T-helper 2 cell treated with Interferon-gamma antibody and Interleukin-4, amounts not matched to agents 5 μg/mL and 100 μg/mL, for 36 hours (primary cell): ENCODE measurements at regions not wholly inside any gene's neighbourhood (a gene's known extent, or its start where the extent isn't known, plus 50 kb on each side); places are given as distances from the start of the nearest gene placed in this dataset.
"Not testable (repeated sequence)": the region's sequence is repeated elsewhere in the genome, so short reads cannot be mapped to it uniquely, and the experiment has no call there.

Experiments
- DNase-seq: peaks from one replicate; pipeline ENCODE4 v3.0.0; 2021; ENCODE audit warnings: low spot score
- H3K27ac Mint-ChIP-seq: one replicate; pipeline ENCODE4 v1.8.0; 2021; ENCODE audit warnings: mild to moderate bottlenecking, mixed read lengths
- H3K27me3 Mint-ChIP-seq: one replicate; pipeline ENCODE4 v1.8.0; 2021; ENCODE audit warnings: low read depth, mixed read lengths
- H3K36me3 Mint-ChIP-seq: one replicate; pipeline ENCODE4 v1.8.0; 2021; ENCODE audit warnings: low read depth, mixed read lengths
- H3K4me1 Mint-ChIP-seq: one replicate; pipeline ENCODE4 v1.8.0; 2021; ENCODE audit warnings: low read depth, mixed read lengths
- H3K4me3 Mint-ChIP-seq: one replicate; pipeline ENCODE4 v1.8.0; 2022; ENCODE audit warnings: mild to moderate bottlenecking, moderate library complexity, mixed read lengths
- H3K9me3 Mint-ChIP-seq: one replicate; pipeline ENCODE4 v1.8.0; 2021; ENCODE audit warnings: mixed read lengths

DNA sequence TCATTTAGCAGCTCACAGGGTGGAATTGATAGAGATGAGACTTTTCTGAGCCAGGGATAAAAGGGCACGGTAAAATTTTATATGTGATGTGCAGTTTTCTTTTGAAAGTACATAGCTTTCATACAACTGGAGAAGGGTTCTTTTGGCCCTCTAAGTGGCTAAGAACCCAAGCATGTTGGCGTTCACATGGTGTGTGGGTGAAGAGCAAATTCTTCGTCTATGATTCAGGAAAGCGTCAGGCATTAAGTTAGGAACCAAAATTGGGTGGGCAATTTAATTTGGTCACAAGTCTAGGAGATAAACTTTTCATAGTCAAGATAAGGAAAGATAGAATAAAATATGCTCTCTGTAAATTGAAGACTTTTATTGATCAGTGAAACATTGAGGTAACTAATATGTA, 153.9 kb downstream of the UTRN start:
- Mint-ChIP-seq H3K4me1 (peaks cover 7% of the 10 kb centered on the region), H3K4me3 (no peak overlapping the region), H3K27ac (no peak overlapping the region), H3K9me3 (peaks cover 26% of the 10 kb centered on the region), H3K27me3 (no peaks in the 10 kb centered on the region), H3K36me3 (peaks cover 79% of the 10 kb centered on the region)
- DNase-seq, result no peak

DNA sequence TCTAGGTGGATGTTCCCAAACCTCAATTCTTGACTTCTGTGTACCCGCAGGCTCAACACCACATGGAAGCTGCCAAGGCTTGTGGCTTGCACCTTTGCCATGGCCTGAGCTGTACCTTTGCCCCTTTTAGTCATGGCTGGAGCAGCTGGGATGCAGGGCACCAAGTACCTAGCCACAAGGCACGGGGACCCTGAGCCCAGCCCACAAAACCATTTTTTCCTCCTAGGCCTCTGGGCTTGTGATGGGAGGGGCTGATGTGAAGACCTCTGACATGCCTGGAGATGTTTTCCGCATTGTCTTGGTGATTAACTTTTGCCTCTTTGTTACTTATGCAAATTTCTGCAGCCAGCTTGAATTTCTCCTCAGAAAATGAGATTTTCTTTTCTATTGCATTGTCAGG, 156.7 kb downstream of the UTRN start:
- DNase-seq, H3K4me1 Mint-ChIP-seq, H3K4me3 Mint-ChIP-seq, H3K27me3 Mint-ChIP-seq, H3K27ac Mint-ChIP-seq: not testable (repeated sequence)
- Mint-ChIP-seq H3K36me3 (peaks cover 73% of the 10 kb centered on the region), H3K9me3 (peaks cover 26% of the 10 kb centered on the region)

DNA sequence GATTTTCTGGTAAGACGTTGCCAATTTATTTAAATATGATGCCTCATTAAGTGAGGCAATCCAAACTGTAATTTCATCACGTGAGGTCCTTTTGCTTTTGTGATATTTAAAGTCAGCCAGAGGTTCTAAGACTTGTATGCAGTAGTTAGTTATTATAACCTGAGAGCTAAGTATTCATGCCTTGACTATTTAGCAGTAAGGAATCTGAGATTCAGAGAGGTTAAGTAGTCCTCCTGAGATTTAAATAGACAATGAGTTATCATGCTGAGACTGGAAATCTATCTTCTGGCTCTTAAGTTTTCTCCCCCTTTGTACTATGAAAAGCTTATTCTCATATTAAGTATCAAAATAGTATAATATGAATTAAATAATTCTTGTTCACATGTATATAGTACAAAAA, 158.0 kb downstream of the UTRN start:
- no peak overlapping the region for H3K27ac Mint-ChIP-seq
- H3K36me3 Mint-ChIP-seq, result peaks cover 70% of the 10 kb centered on the region
- peaks cover 26% of the 10 kb centered on the region for H3K9me3 Mint-ChIP-seq
- no peaks in the 10 kb centered on the region for H3K4me1 Mint-ChIP-seq
- DNase-seq, result no peak
- no peaks in the 10 kb centered on the region for H3K27me3 Mint-ChIP-seq
- no peak overlapping the region for H3K4me3 Mint-ChIP-seq

DNA sequence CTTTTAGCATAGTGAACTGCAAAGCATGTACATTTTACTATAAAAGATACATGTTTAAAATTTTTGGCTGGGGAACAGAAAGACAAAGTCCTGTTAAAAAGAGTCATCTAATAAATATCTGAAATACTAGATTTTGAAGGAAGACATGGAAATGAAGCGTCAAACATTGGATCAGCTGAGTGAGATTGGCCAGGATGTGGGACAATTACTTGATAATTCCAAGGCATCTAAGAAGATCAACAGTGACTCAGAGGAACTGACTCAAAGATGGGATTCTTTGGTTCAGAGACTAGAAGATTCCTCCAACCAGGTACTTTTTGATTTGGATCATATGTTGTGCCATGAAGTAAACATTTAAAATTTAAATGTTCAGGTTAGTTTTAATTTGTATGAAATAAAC, 162.3 kb downstream of the UTRN start:
- H3K9me3 Mint-ChIP-seq, result peaks cover 1% of the 10 kb centered on the region
- no peak overlapping the region for H3K27ac Mint-ChIP-seq
- H3K27me3 Mint-ChIP-seq, result no peaks in the 10 kb centered on the region
- H3K36me3 Mint-ChIP-seq, result peaks cover 55% of the 10 kb centered on the region
- no peak overlapping the region for H3K4me3 Mint-ChIP-seq
- peaks cover 5% of the 10 kb centered on the region for H3K4me1 Mint-ChIP-seq
- DNase-seq, result no peak

DNA sequence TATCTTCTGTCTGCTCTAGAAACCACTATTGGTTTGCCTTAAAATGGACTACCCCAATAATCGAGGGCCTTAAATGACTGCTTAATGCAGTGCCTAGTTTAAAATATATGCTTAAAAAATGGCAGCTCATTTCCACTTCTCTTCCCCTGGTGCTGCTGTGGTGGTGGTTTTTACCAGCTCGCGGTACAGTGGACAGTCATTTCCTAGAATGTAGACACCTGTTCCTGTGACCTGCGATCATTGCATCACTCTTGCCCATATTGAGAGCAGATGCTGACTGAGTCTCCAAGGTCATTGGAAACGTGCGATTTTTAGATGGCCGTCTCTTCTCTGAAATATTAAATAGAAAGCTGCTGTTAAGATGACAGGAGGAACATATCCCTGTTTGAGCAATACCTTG, 164.1 kb downstream of the UTRN start:
- no peaks in the 10 kb centered on the region for H3K9me3 Mint-ChIP-seq
- H3K27ac Mint-ChIP-seq, result no peak overlapping the region
- H3K27me3 Mint-ChIP-seq, result no peaks in the 10 kb centered on the region
- peaks cover 51% of the 10 kb centered on the region for H3K36me3 Mint-ChIP-seq
- peaks cover 5% of the 10 kb centered on the region for H3K4me1 Mint-ChIP-seq
- DNase-seq, result no peak
- H3K4me3 Mint-ChIP-seq, result no peak overlapping the region

DNA sequence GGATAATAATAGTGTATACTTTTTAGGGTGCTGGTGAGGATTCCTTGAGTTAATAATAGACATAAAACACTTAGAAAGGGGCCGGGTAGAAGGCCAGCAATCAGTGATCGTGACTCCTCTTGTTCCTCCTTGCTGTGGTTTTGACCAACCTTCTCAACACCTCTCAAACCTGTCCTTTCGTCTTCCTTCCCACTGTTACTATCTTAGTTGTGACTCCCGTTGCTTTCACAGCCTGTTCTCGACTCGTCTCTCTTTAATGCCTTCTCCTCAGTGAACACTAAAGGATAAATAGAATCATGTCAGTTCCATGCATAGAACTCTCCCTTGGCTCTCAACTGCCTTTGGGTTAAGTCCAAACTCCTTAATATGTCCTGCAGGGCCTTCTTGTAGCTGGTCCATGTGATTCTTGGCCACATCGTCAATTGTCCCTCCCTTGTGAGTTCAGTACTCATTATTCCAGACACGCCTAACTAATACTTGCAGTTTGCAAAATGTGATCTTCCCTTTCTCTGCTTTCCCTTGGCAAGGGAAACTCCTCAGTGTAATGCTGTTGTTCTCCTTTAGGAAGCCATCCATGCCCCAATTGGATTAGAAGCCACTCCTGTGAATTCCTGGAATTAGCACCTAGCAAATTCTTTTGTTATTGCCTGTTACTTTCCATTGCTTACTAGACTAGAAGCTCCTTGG, 164.9 kb downstream of the UTRN start:
- Mint-ChIP-seq H3K9me3 (no peaks in the 10 kb centered on the region), H3K4me3 (no peak overlapping the region), H3K36me3 (peaks cover 53% of the 10 kb centered on the region), H3K4me1 (peaks cover 5% of the 10 kb centered on the region), H3K27ac (peak overlapping the region; percentile 66), H3K27me3 (no peaks in the 10 kb centered on the region)
- no peak for DNase-seq

DNA sequence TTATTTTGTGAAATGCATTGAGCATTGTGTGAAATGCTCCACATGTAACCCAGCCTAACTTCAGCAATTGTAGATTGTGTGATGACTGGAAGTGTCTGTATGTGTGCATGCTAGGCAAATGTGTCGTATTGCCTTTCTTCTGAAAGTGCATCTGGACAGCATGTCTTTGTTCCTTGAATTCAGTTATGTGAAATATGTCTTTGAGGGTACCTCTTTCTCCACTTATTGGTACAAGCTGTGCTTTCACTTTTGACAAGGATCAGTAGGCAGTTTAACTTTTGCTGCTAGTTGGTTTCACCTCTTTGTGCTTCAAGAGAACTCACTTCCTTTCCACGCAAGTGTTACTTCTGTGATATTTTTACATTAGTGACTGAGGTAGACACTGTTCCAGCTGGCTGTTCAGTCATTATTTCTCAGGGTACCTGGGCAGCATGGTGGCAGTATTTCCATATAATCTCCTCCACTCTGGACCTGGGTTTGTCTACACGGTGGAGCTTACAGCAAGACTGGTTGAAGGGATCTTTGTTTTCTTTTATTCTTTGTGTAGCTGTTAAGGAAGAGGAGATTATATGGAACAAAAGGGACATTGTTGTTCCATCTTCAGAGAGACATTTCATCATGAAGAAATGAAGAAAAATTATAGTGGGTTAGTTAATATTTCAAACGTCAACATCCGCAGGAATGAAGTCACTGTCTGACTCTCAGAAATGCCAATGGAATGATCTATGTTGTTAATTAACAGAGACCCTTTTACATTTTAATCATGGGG, 175.4 kb downstream of the UTRN start:
- no peak for DNase-seq
- H3K4me1 Mint-ChIP-seq, result peaks cover 17% of the 10 kb centered on the region
- H3K4me3 Mint-ChIP-seq, result peak overlapping the region; percentile 71

DNA sequence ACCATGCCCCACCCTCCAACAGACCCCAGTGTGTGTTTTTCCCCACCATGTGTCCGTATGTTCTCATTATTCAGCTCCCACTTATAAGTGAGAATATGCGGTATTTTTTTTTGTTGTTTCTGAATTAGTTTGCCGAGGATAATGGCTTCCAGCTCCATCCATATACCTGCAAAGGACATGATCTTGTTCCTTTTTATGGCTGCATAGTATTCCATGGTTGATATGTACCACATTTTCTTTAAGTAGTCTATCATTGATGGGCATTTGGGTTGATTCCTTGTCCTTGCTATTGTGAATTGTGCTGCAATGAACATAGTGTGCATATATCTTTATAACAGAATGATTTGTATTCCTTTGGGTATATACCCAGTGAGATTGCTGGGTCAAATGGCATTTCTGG, 176.9 kb downstream of the UTRN start:
- H3K4me1 Mint-ChIP-seq, result peaks cover 18% of the 10 kb centered on the region
- H3K27ac Mint-ChIP-seq, result no peak overlapping the region
- DNase-seq, result no peak
- H3K36me3 Mint-ChIP-seq, result peaks cover 66% of the 10 kb centered on the region
- H3K4me3 Mint-ChIP-seq, result no peak overlapping the region
- peaks cover 4% of the 10 kb centered on the region for H3K9me3 Mint-ChIP-seq
- H3K27me3 Mint-ChIP-seq, result no peaks in the 10 kb centered on the region

More for the DNA sequence above, 175.4 kb downstream of the UTRN start:
- Mint-ChIP-seq H3K27me3 (no peaks in the 10 kb centered on the region), H3K27ac (peak overlapping the region; percentile 87), H3K9me3 (peaks cover 4% of the 10 kb centered on the region), H3K36me3 (peaks cover 65% of the 10 kb centered on the region)

DNA sequence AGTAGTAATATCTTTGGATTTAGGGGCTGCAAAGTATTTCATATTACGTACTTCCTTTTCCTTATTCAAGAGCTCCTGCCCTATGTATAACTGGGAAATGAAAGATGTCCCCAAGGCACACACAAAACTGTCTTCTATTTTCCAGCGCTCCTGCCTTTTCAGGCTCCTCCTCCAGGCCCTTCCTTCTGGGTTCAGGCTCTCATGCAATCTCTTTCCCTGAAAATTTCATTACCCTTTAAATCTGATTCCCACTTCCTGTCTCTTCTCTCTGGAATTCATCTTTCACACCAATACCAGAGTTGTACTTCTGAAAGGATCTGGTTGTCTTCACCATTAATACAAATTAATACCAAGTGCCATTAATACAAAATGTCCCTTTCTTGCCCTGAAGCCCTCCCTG, 181.6 kb downstream of the UTRN start:
- no peak for DNase-seq
- Mint-ChIP-seq H3K27ac (no peak overlapping the region), H3K9me3 (peaks cover 4% of the 10 kb centered on the region), H3K4me3 (no peak overlapping the region), H3K4me1 (peaks cover 23% of the 10 kb centered on the region), H3K27me3 (no peaks in the 10 kb centered on the region), H3K36me3 (peaks cover 60% of the 10 kb centered on the region)

DNA sequence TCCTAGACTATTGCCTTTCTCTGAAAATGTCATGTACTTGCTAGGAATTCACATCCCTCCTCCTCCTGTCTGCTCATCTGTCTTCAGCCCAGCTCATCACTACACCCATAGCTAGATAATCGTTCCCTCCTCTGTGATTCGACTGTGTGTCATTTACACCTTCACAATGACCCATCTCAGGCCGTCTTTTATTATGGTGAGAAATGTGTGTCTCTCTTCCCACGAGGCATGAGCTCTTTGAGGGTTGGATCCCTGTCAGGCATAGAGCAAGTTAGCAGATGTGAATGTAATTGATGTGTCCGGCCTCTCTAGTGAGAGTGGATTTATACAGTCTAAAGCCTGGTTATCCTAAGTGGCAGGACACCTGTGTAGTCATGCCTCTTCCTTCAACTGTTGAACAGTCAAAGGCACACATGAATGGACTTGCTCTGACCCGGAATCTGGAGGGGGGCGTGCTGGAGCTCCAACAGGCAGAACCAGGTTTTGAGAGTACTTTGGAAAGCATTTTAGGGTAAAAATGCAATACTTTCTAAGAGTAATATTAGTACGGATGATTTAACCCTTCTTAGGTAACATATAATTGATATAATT, 182.1 kb downstream of the UTRN start:
- H3K36me3 Mint-ChIP-seq, result peaks cover 59% of the 10 kb centered on the region
- peaks cover under 1% of the 10 kb centered on the region for H3K9me3 Mint-ChIP-seq
- no peak overlapping the region for H3K27ac Mint-ChIP-seq
- H3K4me1 Mint-ChIP-seq, result peaks cover 24% of the 10 kb centered on the region
- H3K27me3 Mint-ChIP-seq, result no peaks in the 10 kb centered on the region
- H3K4me3 Mint-ChIP-seq, result no peak overlapping the region
- DNase-seq, result no peak

DNA sequence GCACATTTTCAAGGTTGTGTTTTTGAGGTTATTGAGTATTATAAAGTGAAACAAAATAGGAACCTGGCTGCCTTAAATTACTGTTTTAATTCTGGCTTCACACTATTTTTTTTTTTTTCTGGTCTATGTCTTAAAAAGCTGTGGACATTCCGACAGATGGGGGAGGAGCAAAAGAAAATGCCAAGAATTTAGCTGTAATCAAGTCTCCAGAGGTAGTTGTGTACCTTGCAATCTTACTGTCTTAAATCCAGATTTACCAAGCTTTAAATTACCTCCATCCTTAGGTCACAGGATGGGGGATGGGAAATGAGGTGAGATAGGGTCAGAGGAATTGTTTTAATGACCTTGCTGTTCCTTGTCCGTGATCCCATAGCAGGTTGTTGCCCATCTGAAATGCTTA, 182.8 kb downstream of the UTRN start:
- DNase-seq, result no peak
- H3K27me3 Mint-ChIP-seq, result no peaks in the 10 kb centered on the region
- peaks cover 24% of the 10 kb centered on the region for H3K4me1 Mint-ChIP-seq
- H3K27ac Mint-ChIP-seq, result no peak overlapping the region
- peak overlapping the region; percentile 52 for H3K4me3 Mint-ChIP-seq
- H3K9me3 Mint-ChIP-seq, result no peaks in the 10 kb centered on the region
- H3K36me3 Mint-ChIP-seq, result peaks cover 58% of the 10 kb centered on the region

DNA sequence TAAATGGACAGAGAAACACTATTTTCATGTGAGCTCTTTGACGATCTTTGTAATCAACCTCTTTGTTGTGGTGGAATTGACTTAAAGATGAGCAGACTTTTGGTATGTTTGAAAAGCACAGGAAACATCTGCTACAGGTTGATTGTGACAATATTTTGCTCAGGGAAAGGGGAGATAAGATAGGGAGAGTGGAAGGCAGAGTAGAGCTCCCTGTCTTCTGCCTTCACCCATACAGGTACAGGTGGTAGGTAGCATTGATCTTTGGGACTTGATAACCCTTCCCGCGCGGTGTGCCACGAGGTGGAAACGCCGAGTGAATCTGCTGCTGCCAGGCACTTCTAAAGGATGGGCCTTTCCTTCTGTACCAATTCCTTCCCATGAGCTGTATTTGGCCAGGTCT, 183.6 kb downstream of the UTRN start:
- H3K27me3 Mint-ChIP-seq, result no peaks in the 10 kb centered on the region
- no peaks in the 10 kb centered on the region for H3K9me3 Mint-ChIP-seq
- peak overlapping the region; percentile 47 for H3K27ac Mint-ChIP-seq
- peaks cover 24% of the 10 kb centered on the region for H3K4me1 Mint-ChIP-seq
- peak overlapping the region; percentile 30 for H3K4me3 Mint-ChIP-seq
- H3K36me3 Mint-ChIP-seq, result peaks cover 55% of the 10 kb centered on the region
- no peak for DNase-seq

DNA sequence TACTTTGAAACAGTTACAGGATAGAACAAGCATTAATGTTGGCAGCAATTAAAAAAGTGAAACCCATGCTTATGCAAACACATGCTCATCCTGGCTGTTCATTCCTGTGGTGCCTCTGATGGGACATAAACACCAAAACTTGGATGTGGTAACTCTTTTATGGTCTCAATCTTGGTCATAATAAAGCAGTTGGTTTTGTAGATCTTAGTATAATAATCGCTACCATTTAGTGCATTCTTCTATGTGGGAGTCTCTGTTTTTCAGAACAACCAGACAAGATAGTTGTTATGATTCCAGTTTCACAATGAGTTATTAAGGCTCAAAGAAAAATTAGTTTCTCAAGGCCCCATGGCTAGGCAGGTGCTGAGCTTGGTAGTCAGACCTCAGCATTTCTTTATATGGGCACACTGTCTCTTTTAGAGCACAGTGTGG, 184.0 kb downstream of the UTRN start:
- Mint-ChIP-seq H3K9me3 (no peaks in the 10 kb centered on the region), H3K27me3 (no peaks in the 10 kb centered on the region), H3K4me3 (peak overlapping the region; percentile 30), H3K27ac (peak overlapping the region; percentile 47), H3K36me3 (peaks cover 54% of the 10 kb centered on the region), H3K4me1 (peaks cover 24% of the 10 kb centered on the region)
- no peak for DNase-seq

DNA sequence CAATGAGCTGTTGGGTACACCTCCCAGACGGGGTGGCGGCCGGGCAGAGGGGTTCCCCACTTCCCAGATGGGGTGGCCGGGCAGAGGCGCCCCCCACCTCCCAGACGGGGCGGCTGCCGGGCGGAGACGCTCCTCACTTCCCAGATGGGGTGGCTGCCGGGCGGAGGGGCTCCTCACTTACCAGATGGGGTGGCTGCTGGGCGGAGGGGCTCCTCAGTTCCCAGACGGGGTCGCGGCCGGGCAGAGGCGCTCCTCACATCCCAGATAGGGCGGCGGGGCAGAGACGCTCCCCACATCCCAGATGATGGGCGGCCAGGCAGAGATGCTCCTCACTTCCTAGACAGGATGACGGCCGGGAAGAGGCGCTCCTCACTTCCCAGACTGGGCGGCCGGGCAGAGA, 185.1 kb downstream of the UTRN start:
- peaks cover 53% of the 10 kb centered on the region for H3K36me3 Mint-ChIP-seq
- DNase-seq, H3K27me3 Mint-ChIP-seq, H3K4me3 Mint-ChIP-seq, H3K9me3 Mint-ChIP-seq, H3K27ac Mint-ChIP-seq: not testable (repeated sequence)
- peaks cover 28% of the 10 kb centered on the region for H3K4me1 Mint-ChIP-seq
